OCI-LY3 (cell line): ENCODE measurements at regions not wholly inside any gene's neighbourhood (a gene's known extent, or its start where the extent isn't known, plus 50 kb on each side); places are given as distances from the start of the nearest gene placed in this dataset.

ENCODE experiments used
- CTCF ChIP-seq: fragments of 200-600, 300-600 bp; sonication (generic); IDR thresholded peaks from 2 replicates; pipeline ENCODE4 v1.5.1; 2014; ENCODE audit warnings: antibody characterized with exemption, low read length, low read depth
- EZH2phosphoT487 ChIP-seq: fragments of 200-600 bp; shearing (Covaris generic); IDR thresholded peaks from 2 replicates; pipeline ENCODE4 v1.6.1; 2018; ENCODE audit warnings: antibody characterized with exemption, mixed run types, low read depth

DNA sequence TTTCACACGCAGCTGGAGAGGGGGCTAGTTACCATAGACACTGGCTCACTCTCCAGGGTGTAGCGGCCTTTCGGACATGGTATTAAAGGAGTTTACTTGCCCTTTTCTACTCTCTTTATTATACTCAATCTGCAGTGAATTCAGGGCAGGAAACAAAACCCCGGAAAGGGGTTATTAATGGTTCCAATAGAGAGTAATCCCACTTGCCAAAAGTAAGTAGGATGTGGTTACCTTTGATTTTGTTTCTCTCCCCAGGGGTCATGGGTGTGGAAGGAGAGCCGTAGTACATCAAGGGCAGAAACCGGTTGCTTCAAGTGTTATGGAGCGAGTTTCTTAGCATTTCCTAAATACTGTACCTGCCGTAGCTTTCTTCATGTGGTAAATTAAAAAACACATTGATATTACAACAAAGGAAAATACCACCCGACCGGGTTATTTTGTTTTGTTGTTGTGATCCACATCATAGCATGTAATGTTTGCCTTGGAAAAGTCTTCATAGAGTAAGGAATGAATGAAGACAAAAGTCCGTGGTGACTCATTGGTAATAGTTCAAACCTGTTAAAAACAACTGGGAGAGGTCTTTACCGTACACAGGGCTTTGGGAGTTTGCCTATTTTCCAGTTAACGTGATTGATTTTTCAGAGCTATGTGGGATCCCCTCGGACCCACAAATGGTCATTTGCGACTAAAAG lies 71.5 kb downstream of the SLC4A3 start:
- no peak for TF ChIP-seq CTCF
- TF ChIP-seq EZH2phosphoT487: no peak
